GM19023 (cell line): ENCODE measurements at regions not wholly inside any gene's neighbourhood (a gene's known extent, or its start where the extent isn't known, plus 50 kb on each side); places are given as distances from the start of the nearest gene placed in this dataset.

Experiments
- ATAC-seq: cut with Tn5 transposase; IDR thresholded peaks from one replicate; pipeline ENCODE4 v1.9.1; 2021; ENCODE audit warnings: mild to moderate bottlenecking, moderate library complexity; ENCODE audit not compliant: unreplicated experiment

DNA sequence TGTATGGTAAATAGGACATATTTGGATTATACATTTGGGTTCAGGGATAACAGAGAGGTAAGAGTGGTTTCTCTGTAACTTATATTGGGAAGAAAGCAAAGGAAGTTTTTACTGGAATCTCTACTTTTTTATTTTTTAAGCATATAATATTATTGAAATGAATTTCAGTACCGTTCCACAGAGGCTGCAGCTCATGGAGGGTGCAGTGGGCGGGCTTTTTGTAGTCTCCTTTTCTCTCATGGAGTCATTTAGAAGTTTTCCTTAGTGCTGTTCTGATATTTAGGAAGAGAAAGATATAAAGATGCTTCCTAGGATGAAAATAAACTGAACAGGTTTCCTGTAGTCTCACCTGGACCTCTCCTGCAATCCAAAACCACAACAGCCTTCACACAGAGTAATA lies 1153.3 kb upstream of the TMEFF2 start:
- no peak for ATAC-seq

DNA sequence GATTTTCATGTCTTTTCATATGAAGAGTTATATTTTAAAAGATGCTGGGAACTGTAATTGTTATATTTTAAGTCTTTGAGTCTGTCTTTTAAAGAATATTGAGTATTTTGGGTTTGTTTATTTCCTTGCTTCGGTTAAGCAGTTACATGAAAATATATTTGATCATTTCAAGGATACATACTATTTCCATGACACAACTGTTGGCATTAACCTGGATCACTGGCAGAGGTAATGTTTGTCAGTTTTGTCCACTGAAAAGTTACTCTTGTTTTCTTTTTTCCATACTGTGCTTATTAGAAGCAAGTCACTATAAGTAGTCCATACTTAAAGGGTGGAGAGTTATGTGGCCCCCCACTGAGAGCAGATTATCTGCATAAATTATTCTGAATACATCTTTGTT lies 1142.0 kb upstream of the TMEFF2 start:
- no peak for ATAC-seq

DNA sequence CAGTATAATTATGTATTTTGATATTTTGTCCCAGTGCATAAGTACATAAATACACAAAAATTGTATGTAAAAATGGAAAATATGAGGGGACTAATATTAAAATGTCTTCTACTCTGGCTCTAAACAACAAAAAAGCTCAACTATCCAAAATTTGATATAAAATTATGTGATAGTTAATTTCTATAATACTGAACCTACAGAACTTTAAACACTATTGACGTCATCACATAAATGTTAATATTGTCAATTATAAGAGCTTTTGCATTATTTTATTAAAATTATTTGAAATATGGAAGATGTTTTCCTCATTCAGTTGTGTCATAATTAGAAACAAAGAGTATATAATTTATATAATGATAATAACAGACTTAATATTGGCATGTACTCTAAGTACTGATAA lies 1139.7 kb upstream of the TMEFF2 start:
- no peak for ATAC-seq

GRCh38 chr2:193333539-193333938 lies 1138.8 kb upstream of the TMEFF2 start:
- ATAC-seq, result no peak

- no peak for ATAC-seq
Measured at GRCh38 chr2:193332941-193333340, 1138.2 kb upstream of the TMEFF2 start.

DNA sequence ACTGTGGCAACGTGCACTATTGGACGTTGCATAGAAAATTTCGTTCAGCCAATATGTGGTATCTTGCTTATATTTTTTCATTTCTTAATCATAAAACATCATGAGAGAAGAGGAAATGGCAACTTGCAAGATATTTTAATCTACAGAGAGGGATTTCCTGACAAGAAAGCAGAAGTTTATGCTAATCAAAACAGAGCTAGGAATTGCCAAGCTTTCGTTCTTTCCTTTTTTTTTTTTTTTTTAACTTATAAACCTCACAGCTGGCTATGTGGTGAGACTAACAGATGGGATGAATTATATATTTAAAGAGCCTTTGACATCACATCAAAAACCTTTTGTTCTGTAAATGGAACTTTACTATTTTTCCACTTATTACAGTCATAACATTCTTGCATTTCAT lies 1136.9 kb upstream of the TMEFF2 start:
- no peak for ATAC-seq

GRCh38 chr2:193326296-193326695 lies 1131.6 kb upstream of the TMEFF2 start:
- no peak for ATAC-seq

GRCh38 chr2:193315428-193316091 lies 1120.8 kb upstream of the TMEFF2 start:
- ATAC-seq, result no peak

DNA sequence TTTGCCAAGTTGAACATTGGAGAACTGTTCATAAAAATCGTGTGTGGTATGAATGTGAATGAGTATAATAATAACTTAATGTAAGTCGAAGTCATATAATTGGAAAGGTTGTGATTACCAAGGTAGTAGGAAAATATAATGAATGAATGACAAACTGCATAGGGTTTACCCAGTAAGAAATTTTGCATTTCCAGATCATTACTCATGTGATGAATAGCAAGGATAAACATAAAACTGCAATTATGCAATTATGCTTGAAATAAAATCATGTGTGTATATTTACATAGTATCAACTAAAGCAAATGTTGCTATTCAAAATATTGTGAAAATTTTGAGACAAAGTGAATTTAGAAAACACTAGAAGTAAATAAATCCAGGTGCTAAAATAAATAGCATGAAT lies 1108.7 kb upstream of the TMEFF2 start:
- no peak for ATAC-seq

GRCh38 chr2:193294371-193294770 lies 1099.6 kb upstream of the TMEFF2 start:
- ATAC-seq, result no peak

- ATAC-seq, result no peak
Measured at GRCh38 chr2:193279361-193279760, 1084.6 kb upstream of the TMEFF2 start.

- no peak for ATAC-seq
Measured at GRCh38 chr2:193276988-193277387, 1082.3 kb upstream of the TMEFF2 start.

DNA sequence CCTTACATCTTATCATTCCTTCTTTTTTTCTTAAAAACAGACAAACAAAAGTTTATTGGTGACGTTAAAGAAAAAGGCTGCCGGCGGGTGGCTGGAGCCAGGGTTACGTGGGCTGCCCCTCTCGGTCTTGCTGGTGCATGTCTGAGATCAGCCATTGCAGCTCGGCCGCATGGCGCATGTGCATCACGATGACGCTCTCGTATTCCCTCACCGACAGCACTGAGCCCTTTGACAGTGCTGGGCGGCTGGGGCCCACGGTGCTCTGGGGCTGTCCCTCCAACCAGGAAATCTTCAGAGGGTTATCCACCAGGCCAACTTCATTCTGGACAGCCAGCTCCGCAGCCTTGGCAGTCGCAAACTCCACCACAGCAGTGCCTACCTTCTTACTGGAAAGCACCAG lies 1081.8 kb upstream of the TMEFF2 start:
- no peak for ATAC-seq

GRCh38 chr2:193276069-193276468 lies 1081.3 kb upstream of the TMEFF2 start:
- no peak for ATAC-seq

GRCh38 chr2:193272011-193272410 lies 1077.3 kb upstream of the TMEFF2 start:
- ATAC-seq, result no peak

- ATAC-seq, result no peak
Measured at GRCh38 chr2:193270816-193271215, 1076.1 kb upstream of the TMEFF2 start.

GRCh38 chr2:193267496-193268002 lies 1072.8 kb upstream of the TMEFF2 start:
- no peak for ATAC-seq

- no peak for ATAC-seq
Measured at GRCh38 chr2:193253014-193253530, 1058.3 kb upstream of the TMEFF2 start.

GRCh38 chr2:193251909-193252308 lies 1057.2 kb upstream of the TMEFF2 start:
- ATAC-seq, result no peak

- ATAC-seq, result no peak
Measured at GRCh38 chr2:193250389-193250788, 1055.7 kb upstream of the TMEFF2 start.

DNA sequence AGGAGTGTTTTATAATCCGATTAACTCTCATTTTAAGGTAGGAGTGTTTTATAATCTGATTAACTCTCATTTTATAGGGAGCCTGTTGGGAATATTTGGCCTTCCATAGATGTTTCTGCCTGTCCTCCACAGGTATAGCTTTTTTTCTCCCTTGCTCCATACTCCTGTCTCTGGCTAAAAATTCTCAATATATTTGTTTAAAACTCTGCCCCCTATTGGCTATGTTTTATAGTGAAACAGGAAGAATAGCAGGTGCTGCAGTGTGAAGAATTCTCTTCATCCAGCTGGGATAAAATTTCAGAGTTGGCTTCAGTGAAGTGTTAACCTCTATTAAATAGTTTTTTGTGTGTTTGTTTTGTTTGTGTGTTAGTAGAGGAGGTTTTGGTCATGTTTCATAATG lies 1046.0 kb upstream of the TMEFF2 start:
- no peak for ATAC-seq

DNA sequence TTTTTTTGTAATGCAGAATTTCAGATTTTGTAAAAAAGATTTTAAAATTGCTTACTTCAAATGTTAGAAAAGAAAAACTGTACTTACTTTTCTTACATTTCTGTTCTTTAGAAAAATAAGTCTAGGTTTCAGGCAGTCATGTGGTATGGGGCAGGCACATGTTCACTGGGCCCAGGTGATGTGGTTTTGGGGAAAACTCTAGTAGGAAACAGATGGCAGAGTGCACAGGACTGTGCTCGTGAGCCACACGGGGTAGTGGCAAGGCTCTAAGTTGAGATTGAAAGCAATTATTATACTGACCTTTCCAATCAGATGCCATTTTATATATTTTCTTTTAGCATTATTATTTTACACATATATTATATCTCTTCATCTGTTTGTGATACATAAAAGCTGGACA lies 1036.9 kb upstream of the TMEFF2 start:
- ATAC-seq, result no peak

GRCh38 chr2:193228276-193228675 lies 1033.5 kb upstream of the TMEFF2 start:
- ATAC-seq, result no peak
